SW480 (cell line): ENCODE measurements at regions not wholly inside any gene's neighbourhood (a gene's known extent, or its start where the extent isn't known, plus 50 kb on each side); places are given as distances from the start of the nearest gene placed in this dataset.
"Not testable (repeated sequence)": the region's sequence is repeated elsewhere in the genome, so short reads cannot be mapped to it uniquely, and the experiment has no call there.

ENCODE experiments used
- DNase-seq: peaks from one replicate; pipeline ENCODE4 v3.0.0-alpha.2; 2016; ENCODE audit warnings: low spot score

GRCh38 chr2:378364-378763, 90.5 kb upstream of the ALKAL2 start:
- no peak for DNase-seq

- DNase-seq: no peak
Measured at GRCh38 chr2:377414-377813, 89.5 kb upstream of the ALKAL2 start.

- DNase-seq: no peak
Measured at GRCh38 chr2:375956-376307, 88.0 kb upstream of the ALKAL2 start.

- DNase-seq: no peak
Measured at GRCh38 chr2:375270-375955, 87.5 kb upstream of the ALKAL2 start.

GRCh38 chr2:368386-368785, 80.5 kb upstream of the ALKAL2 start:
- DNase-seq: no peak

- DNase-seq: no peak
Measured at GRCh38 chr2:367246-367645, 79.4 kb upstream of the ALKAL2 start.

- DNase-seq: no peak
Measured at GRCh38 chr2:366706-367105, 78.8 kb upstream of the ALKAL2 start.

GRCh38 chr2:365367-366275, 77.7 kb upstream of the ALKAL2 start:
- no peak for DNase-seq

GRCh38 chr2:363824-364470, 76.1 kb upstream of the ALKAL2 start:
- DNase-seq: no peak

- no peak for DNase-seq
Measured at GRCh38 chr2:362924-363323, 75.0 kb upstream of the ALKAL2 start.

- DNase-seq: no peak
Measured at GRCh38 chr2:360124-360523, 72.2 kb upstream of the ALKAL2 start.

- no peak for DNase-seq
Measured at GRCh38 chr2:359047-359446, 71.2 kb upstream of the ALKAL2 start.

- no peak for DNase-seq
Measured at GRCh38 chr2:357811-358210, 69.9 kb upstream of the ALKAL2 start.

GRCh38 chr2:356304-356703, 68.4 kb upstream of the ALKAL2 start:
- DNase-seq: not testable (repeated sequence)

- no peak for DNase-seq
Measured at GRCh38 chr2:355773-356172, 67.9 kb upstream of the ALKAL2 start.

- DNase-seq: no peak
Measured at GRCh38 chr2:352696-353095, 64.8 kb upstream of the ALKAL2 start.

- no peak for DNase-seq
Measured at GRCh38 chr2:349390-349789, 61.5 kb upstream of the ALKAL2 start.

GRCh38 chr2:348361-348916, 60.5 kb upstream of the ALKAL2 start:
- no peak for DNase-seq

GRCh38 chr2:344811-345210, 56.9 kb upstream of the ALKAL2 start:
- DNase-seq: no peak

- DNase-seq: no peak
Measured at GRCh38 chr2:343355-343754, 55.5 kb upstream of the ALKAL2 start.

GRCh38 chr2:341912-342311, 54.0 kb upstream of the ALKAL2 start:
- DNase-seq: no peak

GRCh38 chr2:341017-341542, 53.2 kb upstream of the ALKAL2 start:
- no peak for DNase-seq
